SK-N-SH (cell line): ENCODE measurements at regions not wholly inside any gene's neighbourhood (a gene's known extent, or its start where the extent isn't known, plus 50 kb on each side); places are given as distances from the start of the nearest gene placed in this dataset.

Experiments used
- CTCF ChIA-PET: fragments of 300-600, 350-600 bp; formaldehyde crosslinking; extraction: SDS; loops from one replicate; lab custom pipeline; 2021; lab: Yijun Ruan, JAX
- POLR2A ChIA-PET: fragments of 350-600 bp; sonication (Branson Sonifier 250); formaldehyde crosslinking; extraction: SDS; loops from one replicate; lab custom pipeline; 2020; ENCODE audit warnings: antibody characterized with exemption, inconsistent platforms; lab: Yijun Ruan, JAX
- DNase-seq: peaks from one replicate; pipeline ENCODE4 v3.0.0; 2012
- H2AFZ ChIP-seq: fragments of 200-600 bp; sonication (generic); 2 replicates; pipeline ENCODE4 v1.8.1; 2016; ENCODE audit warnings: antibody characterized with exemption, mild to moderate bottlenecking, low read depth
- H3F3A ChIP-seq: fragments of 200-600 bp; sonication (generic); replicated peaks from 2 replicates; pipeline ENCODE3; 2016; ENCODE audit warnings: antibody characterized with exemption, mild to moderate bottlenecking; ENCODE audit not compliant: insufficient read depth
- H3K27ac ChIP-seq, 2 experiments: fragments of 200-500 bp in 1 of 2; fragments of 200-600 bp in 1 of 2; sonication (Bioruptor generic) in 1 of 2; sonication (generic), shearing (Covaris generic) in 1 of 2; 2 replicates each; pipeline versions ENCODE4 v1.5.1 to v1.6.1; 2014 to 2016; ENCODE audit warnings: low read depth in 2 of 2, inconsistent platforms in 1 of 2, low read length in 1 of 2, mild to moderate bottlenecking in 1 of 2, mixed read lengths in 1 of 2
- H3K27me3 ChIP-seq: fragments of 200-600 bp; sonication (generic), shearing (Covaris generic); 2 replicates; pipeline ENCODE4 v1.6.1; 2016; ENCODE audit warnings: mixed run types; ENCODE audit not compliant: insufficient read depth
- H3K36me3 ChIP-seq, 2 experiments: fragments of 200-500 bp in 1 of 2; fragments of 200-600 bp in 1 of 2; sonication (Bioruptor generic) in 1 of 2; sonication (generic) in 1 of 2; replicated peaks in 1 of 2; 2 replicates each; pipeline versions ENCODE3 to v1.5.1; 2014 to 2016; ENCODE audit warnings: low read length in 1 of 2, mild to moderate bottlenecking in 1 of 2; ENCODE audit not compliant: insufficient read depth in 2 of 2, control insufficient read depth in 1 of 2
- H3K4me1 ChIP-seq, 2 experiments: fragments of 200-500 bp in 1 of 2; fragments of 200-600 bp in 1 of 2; sonication (Bioruptor generic) in 1 of 2; sonication (generic), shearing (Covaris generic) in 1 of 2; 2 replicates each; pipeline versions ENCODE4 v1.5.1 to v1.6.1; 2014 to 2016; ENCODE audit warnings: low read depth in 1 of 2, low read length in 1 of 2, mixed run types in 1 of 2; ENCODE audit not compliant: insufficient read depth in 2 of 2, control insufficient read depth in 1 of 2
- H3K4me2 ChIP-seq: fragments of 200-600 bp; sonication (generic), shearing (Covaris generic); 2 replicates; pipeline ENCODE4 v1.6.1; 2017; ENCODE audit warnings: mixed run types
- H3K4me3 ChIP-seq, 2 experiments: fragments of 200-500 bp in 1 of 2; fragments of 200-600 bp in 1 of 2; sonication (Bioruptor generic) in 1 of 2; sonication (generic), shearing (Covaris generic) in 1 of 2; 2 replicates each; pipeline versions ENCODE4 v1.5.1 to v1.8.1; 2014 to 2016; ENCODE audit warnings: low read depth in 2 of 2, inconsistent platforms in 1 of 2, low read length in 1 of 2, mild to moderate bottlenecking in 1 of 2, mixed read lengths in 1 of 2, moderate library complexity in 1 of 2
- H3K79me2 ChIP-seq: fragments of 200-600 bp; sonication (generic); 2 replicates; pipeline ENCODE4 v1.8.1; 2017; ENCODE audit warnings: mild to moderate bottlenecking; ENCODE audit not compliant: insufficient read depth
- H3K9ac ChIP-seq: fragments of 200-600 bp; sonication (generic); 2 replicates; pipeline ENCODE4 v1.6.1; 2017; ENCODE audit warnings: mixed run types
- H3K9me2 ChIP-seq: fragments of 200-600 bp; sonication (generic); 2 replicates; pipeline ENCODE4 v1.6.1; 2017; ENCODE audit warnings: mixed run types
- H3K9me3 ChIP-seq: fragments of 200-600 bp; sonication (generic); 2 replicates; pipeline ENCODE4 v1.6.1; 2017; ENCODE audit warnings: mixed run types, mild to moderate bottlenecking, moderate library complexity
- H4K20me1 ChIP-seq: fragments of 200-600 bp; sonication (generic); 2 replicates; pipeline ENCODE4 v1.6.1; 2017; ENCODE audit warnings: mild to moderate bottlenecking, mixed run types; ENCODE audit not compliant: insufficient read depth
- CHD2 ChIP-seq: fragments of 150-350 bp; IDR thresholded peaks from 2 replicates; pipeline ENCODE4 v1.6.1; 2018; ENCODE audit warnings: low read length; ENCODE audit not compliant: partially characterized antibody
- EP300 ChIP-seq, 2 experiments: IDR thresholded peaks; 2 replicates each; pipeline versions ENCODE4 v1.4.0 to v1.6.1; 2012; ENCODE audit warnings: borderline replicate concordance in 1 of 2, low read depth in 1 of 2, low read length in 1 of 2
- FOSL2 ChIP-seq: IDR thresholded peaks from 2 replicates; pipeline ENCODE4 v1.4.0; 2012; ENCODE audit warnings: low read depth, mild to moderate bottlenecking, moderate library complexity, borderline replicate concordance
- FOXJ3 ChIP-seq: sonication (generic); formaldehyde crosslinking; IDR thresholded peaks from 2 replicates; pipeline ENCODE4 v1.5.1; 2020; ENCODE audit warnings: mild to moderate bottlenecking, missing genetic modification reagents
- FOXM1 ChIP-seq: IDR thresholded peaks from 2 replicates; pipeline ENCODE4 v1.4.0; 2012; ENCODE audit warnings: low read depth, mild to moderate bottlenecking
- GABPA ChIP-seq: IDR thresholded peaks from 2 replicates; pipeline ENCODE4 v1.4.0; 2012; ENCODE audit warnings: low read depth, mild to moderate bottlenecking
- GATA2 ChIP-seq: sonication (generic); formaldehyde crosslinking; IDR thresholded peaks from 2 replicates; pipeline ENCODE4 v1.5.0; 2020; ENCODE audit warnings: mild to moderate bottlenecking, missing genetic modification reagents
- JUND ChIP-seq: IDR thresholded peaks from 2 replicates; pipeline ENCODE4 v1.4.0; 2012
- MAX ChIP-seq: IDR thresholded peaks from 2 replicates; pipeline ENCODE4 v1.4.0; 2012; ENCODE audit warnings: low read depth
- MEF2A ChIP-seq: IDR thresholded peaks from 2 replicates; pipeline ENCODE4 v1.4.0; 2012; ENCODE audit warnings: low read depth, borderline replicate concordance
- NFIC ChIP-seq: IDR thresholded peaks from 2 replicates; pipeline ENCODE4 v1.4.0; 2012; ENCODE audit warnings: borderline replicate concordance
- NRF1 ChIP-seq: IDR thresholded peaks from 2 replicates; pipeline ENCODE4 v1.6.1; 2012; ENCODE audit warnings: low read depth, mild to moderate bottlenecking, low read length
- POLR2AphosphoS5 ChIP-seq: IDR thresholded peaks from 2 replicates; pipeline ENCODE4 v1.6.1; 2012; ENCODE audit warnings: low read depth, low read length
- RXRA ChIP-seq: IDR thresholded peaks from 2 replicates; pipeline ENCODE4 v1.4.0; 2012; ENCODE audit warnings: low read depth, mild to moderate bottlenecking, borderline replicate concordance
- SMC3 ChIP-seq: IDR thresholded peaks from 2 replicates; pipeline ENCODE4 v1.6.1; 2012; ENCODE audit warnings: low read depth, low read length, improper control_type of control experiment
- TAF1 ChIP-seq: IDR thresholded peaks from 2 replicates; pipeline ENCODE4 v1.6.1; 2012; ENCODE audit warnings: low read depth, mild to moderate bottlenecking, low read length, moderate library complexity, borderline replicate concordance
- TCF12 ChIP-seq: IDR thresholded peaks from 2 replicates; pipeline ENCODE4 v1.4.0; 2012
- TEAD4 ChIP-seq: IDR thresholded peaks from 2 replicates; pipeline ENCODE4 v1.4.0; 2012; ENCODE audit warnings: mild to moderate bottlenecking, borderline replicate concordance; ENCODE audit not compliant: insufficient read depth
- YY1 ChIP-seq: IDR thresholded peaks from 2 replicates; pipeline ENCODE4 v1.4.0; 2012; ENCODE audit warnings: low read depth, mild to moderate bottlenecking
- TF ChIP-seq, protein P1 (sequence below): IDR thresholded peaks from 2 replicates; pipeline ENCODE4 v1.6.1; 2012; ENCODE audit warnings: mild to moderate bottlenecking, low read depth, low read length, moderate library complexity
- TF ChIP-seq, protein P2 (sequence below): fragments of 150-350 bp; IDR thresholded peaks from 2 replicates; pipeline ENCODE4 v1.6.1; 2017; ENCODE audit warnings: antibody characterized with exemption, low read length, low read depth, borderline replicate concordance
- TF ChIP-seq, protein P3 (sequence below): fragments of 200-600 bp; sonication (generic); IDR thresholded peaks from 2 replicates; pipeline ENCODE4 v1.6.1; 2017; ENCODE audit warnings: antibody characterized with exemption, mild to moderate bottlenecking, moderate library complexity

DNA sequence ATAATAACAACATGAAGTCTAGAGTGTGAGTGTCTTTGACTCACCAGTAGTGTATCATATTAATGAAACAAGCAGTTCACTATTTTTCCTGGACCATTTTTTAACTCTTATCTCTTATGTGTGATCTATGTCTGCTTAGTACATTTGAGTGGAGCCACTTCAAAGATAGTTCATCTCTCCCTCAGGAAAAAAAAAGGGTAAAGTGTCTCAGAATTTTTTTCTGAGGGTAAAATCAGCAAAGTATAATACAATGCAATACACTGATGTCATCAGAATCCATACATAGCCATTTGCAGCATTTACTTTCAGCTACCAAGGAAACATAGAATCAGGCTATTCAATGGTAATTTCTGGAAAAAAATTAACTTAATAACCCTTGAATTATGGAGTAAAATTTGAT lies 706.7 kb downstream of the DNAJB9 start:
- Histone ChIP-seq H3K9me3 (peaks cover 3% of the 10 kb centered on the region; the same call in 1 of the 2 replicates), H3K79me2 (no peaks in the 10 kb centered on the region), H3K27me3 (no peaks in the 10 kb centered on the region), H3K9me2 (no peaks in the 10 kb centered on the region), H4K20me1 (no peaks in the 10 kb centered on the region), H3K27ac (no peak overlapping the region), H3F3A (no peaks in the 10 kb centered on the region), H2AFZ (no peak overlapping the region), H3K36me3 (no peaks in the 10 kb centered on the region), H3K4me3 (no peak overlapping the region)
- DNase-seq: no peak
- CTCF ChIA-PET: no interaction called here
- POLR2A ChIA-PET: no interaction called here
- TF ChIP-seq CHD2: no peak
- no peak for TF ChIP-seq NFIC
- TF ChIP-seq JUND: no peak
- no peak for TF ChIP-seq TCF12
- TF ChIP-seq, protein P1, sequence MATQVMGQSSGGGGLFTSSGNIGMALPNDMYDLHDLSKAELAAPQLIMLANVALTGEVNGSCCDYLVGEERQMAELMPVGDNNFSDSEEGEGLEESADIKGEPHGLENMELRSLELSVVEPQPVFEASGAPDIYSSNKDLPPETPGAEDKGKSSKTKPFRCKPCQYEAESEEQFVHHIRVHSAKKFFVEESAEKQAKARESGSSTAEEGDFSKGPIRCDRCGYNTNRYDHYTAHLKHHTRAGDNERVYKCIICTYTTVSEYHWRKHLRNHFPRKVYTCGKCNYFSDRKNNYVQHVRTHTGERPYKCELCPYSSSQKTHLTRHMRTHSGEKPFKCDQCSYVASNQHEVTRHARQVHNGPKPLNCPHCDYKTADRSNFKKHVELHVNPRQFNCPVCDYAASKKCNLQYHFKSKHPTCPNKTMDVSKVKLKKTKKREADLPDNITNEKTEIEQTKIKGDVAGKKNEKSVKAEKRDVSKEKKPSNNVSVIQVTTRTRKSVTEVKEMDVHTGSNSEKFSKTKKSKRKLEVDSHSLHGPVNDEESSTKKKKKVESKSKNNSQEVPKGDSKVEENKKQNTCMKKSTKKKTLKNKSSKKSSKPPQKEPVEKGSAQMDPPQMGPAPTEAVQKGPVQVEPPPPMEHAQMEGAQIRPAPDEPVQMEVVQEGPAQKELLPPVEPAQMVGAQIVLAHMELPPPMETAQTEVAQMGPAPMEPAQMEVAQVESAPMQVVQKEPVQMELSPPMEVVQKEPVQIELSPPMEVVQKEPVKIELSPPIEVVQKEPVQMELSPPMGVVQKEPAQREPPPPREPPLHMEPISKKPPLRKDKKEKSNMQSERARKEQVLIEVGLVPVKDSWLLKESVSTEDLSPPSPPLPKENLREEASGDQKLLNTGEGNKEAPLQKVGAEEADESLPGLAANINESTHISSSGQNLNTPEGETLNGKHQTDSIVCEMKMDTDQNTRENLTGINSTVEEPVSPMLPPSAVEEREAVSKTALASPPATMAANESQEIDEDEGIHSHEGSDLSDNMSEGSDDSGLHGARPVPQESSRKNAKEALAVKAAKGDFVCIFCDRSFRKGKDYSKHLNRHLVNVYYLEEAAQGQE: no peak
- TF ChIP-seq FOSL2: no peak
- no peak for TF ChIP-seq MAX
- TF ChIP-seq FOXM1: no peak
- no peak for TF ChIP-seq NRF1
- no peak for TF ChIP-seq RXRA
- no peak for TF ChIP-seq EP300 (IDR thresholded peaks at IDR 0.05; ENCODE audit: borderline replicate concordance in 1 of 2, low read depth in 1 of 2, low read length in 1 of 2)
- TF ChIP-seq, protein P2, sequence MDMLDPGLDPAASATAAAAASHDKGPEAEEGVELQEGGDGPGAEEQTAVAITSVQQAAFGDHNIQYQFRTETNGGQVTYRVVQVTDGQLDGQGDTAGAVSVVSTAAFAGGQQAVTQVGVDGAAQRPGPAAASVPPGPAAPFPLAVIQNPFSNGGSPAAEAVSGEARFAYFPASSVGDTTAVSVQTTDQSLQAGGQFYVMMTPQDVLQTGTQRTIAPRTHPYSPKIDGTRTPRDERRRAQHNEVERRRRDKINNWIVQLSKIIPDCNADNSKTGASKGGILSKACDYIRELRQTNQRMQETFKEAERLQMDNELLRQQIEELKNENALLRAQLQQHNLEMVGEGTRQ: no peak
- TF ChIP-seq TEAD4: no peak
- no peak for TF ChIP-seq GABPA
- TF ChIP-seq, all 33 proteins: peak for 0
- no peaks in the 10 kb centered on the region; a peak in 1 of 4 replicates for H3K4me1 ChIP-seq
- no peak overlapping the region for H3K9ac ChIP-seq
- H3K4me2 ChIP-seq: no peak overlapping the region

DNA sequence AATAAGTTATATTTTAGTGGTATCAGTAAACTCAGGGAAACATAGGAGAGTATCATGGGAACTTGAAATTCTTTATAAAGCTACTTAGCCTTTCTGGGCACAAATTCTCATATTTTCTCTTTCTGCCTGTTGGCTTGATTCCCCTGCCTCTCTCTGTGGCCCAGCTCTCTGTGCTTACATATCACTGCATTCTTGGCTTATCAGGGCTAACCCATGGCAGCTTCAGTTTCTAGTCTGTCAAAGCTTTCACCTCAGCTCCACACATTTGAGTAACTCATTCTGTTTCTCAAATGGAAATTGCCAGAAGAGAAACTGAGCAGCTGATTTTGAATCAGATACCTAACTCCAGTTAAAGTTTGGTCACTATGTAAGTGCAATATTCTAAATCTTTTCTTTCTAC lies 713.1 kb downstream of the DNAJB9 start:
- Histone ChIP-seq H3K9me2 (no peaks in the 10 kb centered on the region), H3K9me3 (peaks cover 3% of the 10 kb centered on the region; the same call in 1 of the 2 replicates), H3K27me3 (no peaks in the 10 kb centered on the region), H3K4me2 (no peak overlapping the region), H3K79me2 (no peaks in the 10 kb centered on the region), H2AFZ (no peak overlapping the region), H3K27ac (no peak overlapping the region), H3F3A (no peaks in the 10 kb centered on the region), H3K36me3 (no peaks in the 10 kb centered on the region), H4K20me1 (no peaks in the 10 kb centered on the region), H3K4me3 (no peak overlapping the region), H3K9ac (no peak overlapping the region), H3K4me1 (no peaks in the 10 kb centered on the region)
- ChIA-PET CTCF (interaction anchor here (1.6 kb wide), 1 partner anchor 11 kb away, joined by 3 read pairs; no protein-coding TSS in a partner anchor), POLR2A (no interaction called here)
- DNase-seq: no peak
- TF ChIP-seq MEF2A (no peak), FOXM1 (no peak), POLR2AphosphoS5 (no peak), JUND (no peak), FOXJ3 (CRISPR knock-in tag) (no peak), TAF1 (no peak), GATA2 (no peak), YY1 (no peak), SMC3 (no peak)
- TF ChIP-seq, protein P3, sequence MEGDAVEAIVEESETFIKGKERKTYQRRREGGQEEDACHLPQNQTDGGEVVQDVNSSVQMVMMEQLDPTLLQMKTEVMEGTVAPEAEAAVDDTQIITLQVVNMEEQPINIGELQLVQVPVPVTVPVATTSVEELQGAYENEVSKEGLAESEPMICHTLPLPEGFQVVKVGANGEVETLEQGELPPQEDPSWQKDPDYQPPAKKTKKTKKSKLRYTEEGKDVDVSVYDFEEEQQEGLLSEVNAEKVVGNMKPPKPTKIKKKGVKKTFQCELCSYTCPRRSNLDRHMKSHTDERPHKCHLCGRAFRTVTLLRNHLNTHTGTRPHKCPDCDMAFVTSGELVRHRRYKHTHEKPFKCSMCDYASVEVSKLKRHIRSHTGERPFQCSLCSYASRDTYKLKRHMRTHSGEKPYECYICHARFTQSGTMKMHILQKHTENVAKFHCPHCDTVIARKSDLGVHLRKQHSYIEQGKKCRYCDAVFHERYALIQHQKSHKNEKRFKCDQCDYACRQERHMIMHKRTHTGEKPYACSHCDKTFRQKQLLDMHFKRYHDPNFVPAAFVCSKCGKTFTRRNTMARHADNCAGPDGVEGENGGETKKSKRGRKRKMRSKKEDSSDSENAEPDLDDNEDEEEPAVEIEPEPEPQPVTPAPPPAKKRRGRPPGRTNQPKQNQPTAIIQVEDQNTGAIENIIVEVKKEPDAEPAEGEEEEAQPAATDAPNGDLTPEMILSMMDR: no peak
- TF ChIP-seq, protein P2: no peak
